ENCODE measurements at regions not wholly inside any gene's neighbourhood (a gene's known extent, or its start where the extent isn't known, plus 50 kb on each side); places are given as distances from the start of the nearest gene placed in this dataset.

DNA sequence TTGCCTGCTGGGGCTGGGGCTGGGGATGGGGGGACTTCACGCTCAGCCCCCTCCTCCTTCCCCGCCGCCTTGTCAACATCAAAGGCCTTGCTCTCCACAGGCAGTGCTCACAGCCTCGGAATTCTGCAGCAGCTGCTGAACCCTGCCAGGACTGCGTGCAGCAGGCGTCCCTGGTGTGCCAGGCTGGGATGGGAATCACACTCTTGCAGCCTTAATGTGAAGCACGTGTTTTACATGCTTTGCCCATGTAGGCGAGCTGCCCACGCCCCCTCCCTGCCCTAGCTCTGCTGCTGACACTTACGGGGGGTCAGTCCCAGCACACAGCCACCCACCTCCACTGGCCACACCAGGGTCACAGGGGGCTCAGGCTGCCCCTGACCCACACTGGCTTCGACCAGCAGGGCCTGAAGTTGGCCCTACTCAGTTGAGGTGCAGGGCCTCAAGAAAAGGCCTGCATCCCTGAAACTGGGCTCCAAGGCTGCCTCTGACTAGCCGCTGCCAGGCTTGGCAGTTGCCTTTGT lies 276.2 kb upstream of the RTL1 start:
- H3K27ac ChIP-seq (ENCODE audit: low read length), result no peak overlapping the region
- DNase-seq, result peak; percentile 4
- no peaks in the 10 kb centered on the region for H3K36me3 ChIP-seq (ENCODE audit: insufficient read depth, low read length)
- no peaks in the 10 kb centered on the region for H4K20me1 ChIP-seq (ENCODE audit: insufficient read depth, low read length)
- no peak overlapping the region for H3K9ac ChIP-seq (ENCODE audit: low read depth, low read length)
- H3K4me2 ChIP-seq (ENCODE audit: insufficient read depth, low read length), result no peak overlapping the region
- H3K4me3 ChIP-seq (ENCODE audit: low read depth in 1 of 2, low read length in 2 of 2), result no peak overlapping the region
- no peaks in the 10 kb centered on the region for H3K9me3 ChIP-seq (ENCODE audit: insufficient read depth, low read length, severe bottlenecking)
- H3K4me1 ChIP-seq (ENCODE audit: insufficient read depth, low read length), result peaks cover 7% of the 10 kb centered on the region; the same call in 1 of the 2 replicates
- H3K27me3 ChIP-seq (ENCODE audit: insufficient read depth, low read length, poor library complexity), result no peaks in the 10 kb centered on the region
- TF ChIP-seq, protein P1, sequence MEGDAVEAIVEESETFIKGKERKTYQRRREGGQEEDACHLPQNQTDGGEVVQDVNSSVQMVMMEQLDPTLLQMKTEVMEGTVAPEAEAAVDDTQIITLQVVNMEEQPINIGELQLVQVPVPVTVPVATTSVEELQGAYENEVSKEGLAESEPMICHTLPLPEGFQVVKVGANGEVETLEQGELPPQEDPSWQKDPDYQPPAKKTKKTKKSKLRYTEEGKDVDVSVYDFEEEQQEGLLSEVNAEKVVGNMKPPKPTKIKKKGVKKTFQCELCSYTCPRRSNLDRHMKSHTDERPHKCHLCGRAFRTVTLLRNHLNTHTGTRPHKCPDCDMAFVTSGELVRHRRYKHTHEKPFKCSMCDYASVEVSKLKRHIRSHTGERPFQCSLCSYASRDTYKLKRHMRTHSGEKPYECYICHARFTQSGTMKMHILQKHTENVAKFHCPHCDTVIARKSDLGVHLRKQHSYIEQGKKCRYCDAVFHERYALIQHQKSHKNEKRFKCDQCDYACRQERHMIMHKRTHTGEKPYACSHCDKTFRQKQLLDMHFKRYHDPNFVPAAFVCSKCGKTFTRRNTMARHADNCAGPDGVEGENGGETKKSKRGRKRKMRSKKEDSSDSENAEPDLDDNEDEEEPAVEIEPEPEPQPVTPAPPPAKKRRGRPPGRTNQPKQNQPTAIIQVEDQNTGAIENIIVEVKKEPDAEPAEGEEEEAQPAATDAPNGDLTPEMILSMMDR (IDR thresholded peaks at IDR 0.05; ENCODE audit: borderline replicate concordance, extremely low read depth, low read length, poor library complexity, severe bottlenecking), result no peak
- TF ChIP-seq EZH2 (IDR thresholded peaks at IDR 0.05; ENCODE audit: borderline replicate concordance, low read depth, low read length, severe bottlenecking), result no peak
- H2AFZ ChIP-seq (ENCODE audit: low read depth, low read length), result no peak overlapping the region
- no peak for ATAC-seq (ENCODE audit: insufficient read depth, low read depth)
- no peaks in the 10 kb centered on the region for H3K79me2 ChIP-seq (ENCODE audit: insufficient read depth, low read length)

DNA sequence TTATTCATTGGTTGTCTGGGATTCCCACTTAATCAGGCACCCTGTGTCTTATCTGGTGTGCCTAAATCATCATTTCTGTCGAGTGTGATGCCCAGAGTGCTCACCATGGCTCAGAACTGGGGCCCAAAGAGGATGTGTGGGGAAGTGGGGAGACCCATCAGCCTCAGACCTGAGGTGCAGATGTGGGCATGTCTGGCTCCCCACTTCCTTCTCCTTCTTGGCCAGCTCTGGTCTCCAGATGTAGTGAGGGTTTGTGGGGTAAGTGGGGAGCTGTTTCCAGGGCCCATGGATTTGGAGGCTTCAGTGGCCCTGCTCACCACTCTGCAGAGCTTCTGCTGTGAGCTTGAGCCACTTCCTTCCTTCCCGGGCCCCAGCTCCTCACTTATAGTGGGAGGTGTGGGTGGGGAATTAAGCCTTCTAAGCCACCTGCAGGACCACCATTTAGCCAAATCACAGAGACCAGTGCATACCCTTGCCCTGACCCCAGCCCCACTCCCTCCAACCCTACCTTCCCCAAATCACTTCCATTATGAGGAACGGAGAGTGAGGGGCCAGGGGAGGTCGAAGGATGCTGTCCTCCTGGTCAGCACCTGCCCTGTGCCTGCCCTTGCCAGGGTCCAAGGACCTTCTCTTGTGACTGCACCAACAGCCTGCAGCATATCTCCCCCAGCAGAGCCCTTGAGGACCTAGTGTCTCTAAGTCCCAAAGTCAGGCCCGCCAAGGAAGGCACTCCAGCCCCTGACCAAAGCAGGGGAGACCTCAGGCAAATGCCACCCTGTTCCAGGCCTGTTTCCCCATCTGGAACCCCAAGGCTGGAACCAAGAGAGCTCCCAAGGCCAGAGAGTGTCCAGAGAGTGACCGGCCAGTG lies 278.2 kb upstream of the RTL1 start:
- ATAC-seq (ENCODE audit: insufficient read depth, low read depth) (no peak), DNase-seq (peak; percentile 6)
- H3K27me3 ChIP-seq (ENCODE audit: insufficient read depth, low read length, poor library complexity), result no peaks in the 10 kb centered on the region
- H2AFZ ChIP-seq (ENCODE audit: low read depth, low read length), result no peak overlapping the region
- no peak overlapping the region for H3K4me3 ChIP-seq (ENCODE audit: low read depth in 1 of 2, low read length in 2 of 2)
- H4K20me1 ChIP-seq (ENCODE audit: insufficient read depth, low read length), result no peaks in the 10 kb centered on the region
- TF ChIP-seq, protein P1 (IDR thresholded peaks at IDR 0.05; ENCODE audit: borderline replicate concordance, extremely low read depth, low read length, poor library complexity, severe bottlenecking), result no peak
- TF ChIP-seq EZH2 (IDR thresholded peaks at IDR 0.05; ENCODE audit: borderline replicate concordance, low read depth, low read length, severe bottlenecking), result no peak
- no peak overlapping the region for H3K4me2 ChIP-seq (ENCODE audit: insufficient read depth, low read length)
- H3K9me3 ChIP-seq (ENCODE audit: insufficient read depth, low read length, severe bottlenecking), result no peaks in the 10 kb centered on the region
- H3K4me1 ChIP-seq (ENCODE audit: insufficient read depth, low read length), result peaks cover 7% of the 10 kb centered on the region; the same call in 1 of the 2 replicates
- H3K9ac ChIP-seq (ENCODE audit: low read depth, low read length), result no peak overlapping the region
- no peaks in the 10 kb centered on the region for H3K79me2 ChIP-seq (ENCODE audit: insufficient read depth, low read length)
- no peaks in the 10 kb centered on the region for H3K36me3 ChIP-seq (ENCODE audit: insufficient read depth, low read length)
- H3K27ac ChIP-seq (ENCODE audit: low read length), result peak overlapping the region; percentile 26; the same call in 1 of the 2 replicates

DNA sequence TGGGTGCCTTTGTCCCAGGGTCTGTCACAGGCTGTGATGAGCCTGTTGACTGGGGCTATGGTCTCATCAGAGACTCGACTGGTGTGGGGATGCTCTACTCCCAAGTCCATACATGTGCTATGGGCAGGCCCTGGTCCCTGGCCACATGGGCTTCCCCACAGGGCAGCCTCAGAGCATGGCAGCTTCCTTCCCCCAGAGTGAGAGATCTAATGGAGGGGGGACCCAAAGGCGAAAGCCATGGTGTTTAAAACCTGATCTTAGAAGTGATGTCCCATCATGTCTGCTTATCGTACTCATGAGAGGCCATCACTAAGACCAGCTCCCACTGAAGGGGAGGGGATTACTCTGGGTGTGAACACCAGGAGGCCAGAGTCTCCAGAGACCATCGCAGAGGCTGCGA lies 279.0 kb upstream of the RTL1 start:
- Histone ChIP-seq H3K9me3 (ENCODE audit: insufficient read depth, low read length, severe bottlenecking) (no peaks in the 10 kb centered on the region), H4K20me1 (ENCODE audit: insufficient read depth, low read length) (no peaks in the 10 kb centered on the region), H3K79me2 (ENCODE audit: insufficient read depth, low read length) (no peaks in the 10 kb centered on the region), H3K4me1 (ENCODE audit: insufficient read depth, low read length) (peaks cover 7% of the 10 kb centered on the region; the same call in 1 of the 2 replicates), H3K27me3 (ENCODE audit: insufficient read depth, low read length, poor library complexity) (no peaks in the 10 kb centered on the region), H3K9ac (ENCODE audit: low read depth, low read length) (no peak overlapping the region), H3K27ac (ENCODE audit: low read length) (no peak overlapping the region), H3K36me3 (ENCODE audit: insufficient read depth, low read length) (no peaks in the 10 kb centered on the region), H3K4me3 (ENCODE audit: low read depth in 1 of 2, low read length in 2 of 2) (no peak overlapping the region), H2AFZ (ENCODE audit: low read depth, low read length) (no peak overlapping the region), H3K4me2 (ENCODE audit: insufficient read depth, low read length) (no peak overlapping the region)
- ATAC-seq (ENCODE audit: insufficient read depth, low read depth), result no peak
- TF ChIP-seq, protein P1 (IDR thresholded peaks at IDR 0.05; ENCODE audit: borderline replicate concordance, extremely low read depth, low read length, poor library complexity, severe bottlenecking), result no peak
- TF ChIP-seq EZH2 (IDR thresholded peaks at IDR 0.05; ENCODE audit: borderline replicate concordance, low read depth, low read length, severe bottlenecking), result no peak
- DNase-seq, result no peak
